ENCODE measurements at regions not wholly inside any gene's neighbourhood (a gene's known extent, or its start where the extent isn't known, plus 50 kb on each side); places are given as distances from the start of the nearest gene placed in this dataset.
A peak's percentile ranks its signal among the peaks of the same experiment; 100 is the strongest.

- in situ Hi-C loops (cut with HindIII; ENCODE audit: low pct_unique_long_range_greater_than_20kb, low sequenced_read_pairs) = no loop called here
- DNase-seq (ENCODE audit: low read depth) = no peak
These were observed 62.7 kb upstream of the FBRSL1 start for GRCh38 chr12:132427174-132427768.

- no peak for DNase-seq (ENCODE audit: low read depth)
- in situ Hi-C loops (cut with HindIII; ENCODE audit: low pct_unique_long_range_greater_than_20kb, low sequenced_read_pairs) = no loop called here
These were observed 63.4 kb upstream of the FBRSL1 start for GRCh38 chr12:132426349-132427173.

GRCh38 chr12:132424811-132425210 lies 65.1 kb upstream of the FBRSL1 start:
- in situ Hi-C loops (cut with HindIII; ENCODE audit: low pct_unique_long_range_greater_than_20kb, low sequenced_read_pairs) = no loop called here
- DNase-seq (ENCODE audit: low read depth) = no peak

- DNase-seq (ENCODE audit: low read depth) = no peak
These were observed 65.9 kb upstream of the FBRSL1 start for GRCh38 chr12:132423820-132424645.

GRCh38 chr12:132423251-132423819 lies 66.6 kb upstream of the FBRSL1 start:
- peak; percentile 40 for DNase-seq (ENCODE audit: low read depth)
- in situ Hi-C loops (cut with HindIII; ENCODE audit: low pct_unique_long_range_greater_than_20kb, low sequenced_read_pairs) = no loop called here

More at GRCh38 chr12:132423820-132424645, 65.9 kb upstream of the FBRSL1 start:
- in situ Hi-C loops (cut with HindIII; ENCODE audit: low pct_unique_long_range_greater_than_20kb, low sequenced_read_pairs) = no loop called here

- in situ Hi-C loops (cut with HindIII; ENCODE audit: low pct_unique_long_range_greater_than_20kb, low sequenced_read_pairs) = no loop called here
- DNase-seq (ENCODE audit: low read depth) = no peak
These were observed 67.4 kb upstream of the FBRSL1 start for GRCh38 chr12:132422381-132423043.

GRCh38 chr12:132422040-132422380 lies 67.9 kb upstream of the FBRSL1 start:
- DNase-seq (ENCODE audit: low read depth) = no peak
- in situ Hi-C loops (cut with HindIII; ENCODE audit: low pct_unique_long_range_greater_than_20kb, low sequenced_read_pairs) = no loop called here

GRCh38 chr12:132419631-132420246 lies 70.2 kb upstream of the FBRSL1 start:
- no peak for DNase-seq (ENCODE audit: low read depth)
- in situ Hi-C loops (cut with HindIII; ENCODE audit: low pct_unique_long_range_greater_than_20kb, low sequenced_read_pairs) = no loop called here

- in situ Hi-C loops (cut with HindIII; ENCODE audit: low pct_unique_long_range_greater_than_20kb, low sequenced_read_pairs) = no loop called here
These were observed 71.5 kb upstream of the FBRSL1 start for GRCh38 chr12:132418393-132418925.

GRCh38 chr12:132417741-132418140 lies 72.2 kb upstream of the FBRSL1 start:
- in situ Hi-C loops (cut with HindIII; ENCODE audit: low pct_unique_long_range_greater_than_20kb, low sequenced_read_pairs) = no loop called here
- no peak for DNase-seq (ENCODE audit: low read depth)

More at GRCh38 chr12:132418393-132418925, 71.5 kb upstream of the FBRSL1 start:
- DNase-seq (ENCODE audit: low read depth) = no peak

GRCh38 chr12:132416827-132417226 lies 73.1 kb upstream of the FBRSL1 start:
- no peak for DNase-seq (ENCODE audit: low read depth)
- in situ Hi-C loops (cut with HindIII; ENCODE audit: low pct_unique_long_range_greater_than_20kb, low sequenced_read_pairs) = no loop called here

- in situ Hi-C loops (cut with HindIII; ENCODE audit: low pct_unique_long_range_greater_than_20kb, low sequenced_read_pairs) = no loop called here
These were observed 73.8 kb upstream of the FBRSL1 start for GRCh38 chr12:132416121-132416673.

GRCh38 chr12:132415327-132416120 lies 74.4 kb upstream of the FBRSL1 start:
- DNase-seq (ENCODE audit: low read depth) = no peak
- in situ Hi-C loops (cut with HindIII; ENCODE audit: low pct_unique_long_range_greater_than_20kb, low sequenced_read_pairs) = no loop called here

More at GRCh38 chr12:132416121-132416673, 73.8 kb upstream of the FBRSL1 start:
- no peak for DNase-seq (ENCODE audit: low read depth)

GRCh38 chr12:132414634-132415326 lies 75.2 kb upstream of the FBRSL1 start:
- in situ Hi-C loops (cut with HindIII; ENCODE audit: low pct_unique_long_range_greater_than_20kb, low sequenced_read_pairs) = no loop called here
- DNase-seq (ENCODE audit: low read depth) = peak; percentile 60

GRCh38 chr12:132413931-132414588 lies 75.9 kb upstream of the FBRSL1 start:
- in situ Hi-C loops (cut with HindIII; ENCODE audit: low pct_unique_long_range_greater_than_20kb, low sequenced_read_pairs) = no loop called here
- DNase-seq (ENCODE audit: low read depth) = no peak

GRCh38 chr12:132411457-132411856 lies 78.5 kb upstream of the FBRSL1 start:
- in situ Hi-C loops (cut with HindIII; ENCODE audit: low pct_unique_long_range_greater_than_20kb, low sequenced_read_pairs) = no loop called here
- DNase-seq (ENCODE audit: low read depth) = no peak
